Stimulated activated CD4-positive, alpha-beta T cell treated with anti-CD3 and anti-CD28 coated beads, TNF-alpha, amount 100 ng/mL, for 48 hours (primary cell): ENCODE measurements at regions not wholly inside any gene's neighbourhood (a gene's known extent, or its start where the extent isn't known, plus 50 kb on each side); places are given as distances from the start of the nearest gene placed in this dataset.

Experiments used
- DNase-seq, 3 donors: peaks; one replicate each; pipeline ENCODE4 v3.0.0-alpha.2; 2020; ENCODE audit warnings: low read depth in 3 of 3

DNA sequence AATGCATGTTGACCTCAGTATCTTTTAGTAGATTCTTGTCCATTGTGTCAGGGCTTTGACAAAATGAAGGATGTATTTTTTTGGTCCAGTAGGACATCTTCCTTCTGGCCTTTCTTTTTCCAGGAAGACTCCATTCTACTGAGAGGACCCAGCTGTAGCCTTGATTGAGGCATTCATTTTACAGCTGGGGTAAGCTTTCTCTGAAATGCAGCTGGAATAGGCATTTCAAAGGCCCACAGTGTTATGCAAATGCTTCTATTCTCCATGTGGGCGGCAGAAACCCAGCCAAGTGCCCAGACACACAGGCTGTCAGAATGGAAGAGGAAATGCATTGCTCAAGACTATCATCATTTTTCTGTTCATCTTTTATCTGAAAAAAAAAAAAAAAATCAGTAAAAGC is 629.0 kb upstream of the CDH8 start:
- DNase-seq, result no peak

DNA sequence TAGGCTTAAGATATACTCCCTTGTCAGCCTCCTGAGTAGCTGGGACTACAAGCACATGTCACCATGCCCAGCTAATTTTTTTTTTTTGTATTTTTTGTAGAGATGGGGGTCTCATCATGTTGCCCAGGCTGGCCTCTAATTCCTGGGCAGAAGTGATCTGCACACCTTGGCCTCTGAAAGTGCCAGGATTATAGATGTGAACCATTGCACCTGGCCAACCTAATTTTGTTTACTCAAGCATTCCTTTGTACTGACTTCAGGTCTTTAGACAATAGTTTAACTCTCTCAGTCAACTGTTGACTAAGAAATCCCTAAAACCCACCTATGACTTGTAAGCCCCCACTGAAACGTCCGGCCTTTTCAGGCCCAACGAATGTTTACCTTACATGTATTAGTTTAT is 628.3 kb upstream of the CDH8 start:
- DNase-seq, result no peak

DNA sequence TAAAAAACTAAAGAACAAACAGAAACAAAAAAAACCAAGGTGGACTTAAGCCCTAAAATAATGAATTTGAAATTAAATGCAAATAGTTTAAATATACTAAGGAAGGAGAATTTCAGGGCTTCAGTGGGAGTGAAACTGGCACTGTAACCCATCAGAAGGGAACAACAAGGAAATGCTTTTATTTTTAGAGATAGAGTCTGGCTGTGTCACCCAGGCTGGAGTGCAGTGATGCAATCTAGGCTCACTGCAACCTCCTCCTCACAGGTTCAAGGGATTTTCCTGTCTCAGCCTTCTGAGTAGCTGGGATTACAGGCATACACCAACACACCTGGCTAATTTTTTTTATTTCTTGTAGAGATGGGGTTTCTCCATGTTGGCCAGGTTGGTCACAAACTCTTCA is 625.2 kb upstream of the CDH8 start:
- DNase-seq, result no peak

DNA sequence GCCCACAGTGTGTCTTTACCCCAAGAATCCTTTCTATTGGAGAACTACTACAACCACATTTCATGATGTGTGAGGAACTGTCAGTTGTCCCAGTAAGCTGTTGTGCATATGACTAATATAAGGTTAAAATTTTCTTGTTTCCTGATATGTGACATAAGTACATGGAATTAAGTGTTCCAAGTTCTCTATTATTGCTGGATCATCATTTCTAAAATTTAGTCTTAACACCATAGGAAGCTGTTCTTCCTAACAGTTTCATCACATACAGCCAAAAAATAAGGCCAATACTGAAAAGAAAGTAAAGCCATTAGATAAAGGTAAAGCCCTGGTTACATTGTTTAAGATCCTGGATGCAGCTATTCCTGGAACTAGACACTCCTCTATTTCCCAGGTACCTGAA is 620.9 kb upstream of the CDH8 start:
- no peak for DNase-seq

DNA sequence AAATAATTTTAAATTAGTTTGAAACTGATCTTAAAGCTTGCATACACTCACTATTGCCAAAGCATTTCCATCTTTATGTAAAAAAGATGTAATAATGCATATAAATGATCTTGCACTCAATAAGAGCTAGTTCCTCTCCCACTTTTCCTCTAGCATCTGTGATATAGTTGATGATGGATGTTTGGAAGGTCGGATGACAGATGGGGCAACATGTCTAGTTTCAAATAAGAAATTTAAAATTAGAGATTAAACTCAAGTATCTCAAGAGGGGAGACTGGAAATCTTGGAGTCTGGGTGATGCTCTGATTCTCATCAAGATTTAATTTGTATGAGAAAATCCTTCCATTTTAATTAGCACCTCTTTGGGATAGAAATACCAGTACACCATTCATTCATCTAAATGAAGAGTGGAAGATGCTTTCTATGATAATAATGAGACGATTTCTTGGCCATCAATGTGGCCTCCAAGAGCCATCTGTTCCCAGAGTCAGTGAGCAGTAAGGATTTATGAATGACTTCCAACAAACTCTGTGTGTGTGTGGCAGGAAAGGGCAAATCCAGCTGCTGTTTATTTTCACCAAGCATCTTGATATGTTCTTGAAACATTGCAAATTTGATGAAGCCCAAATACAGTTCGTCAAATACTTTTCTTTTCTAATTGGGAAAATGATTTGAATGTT is 616.3 kb upstream of the CDH8 start:
- DNase-seq, result no peak

DNA sequence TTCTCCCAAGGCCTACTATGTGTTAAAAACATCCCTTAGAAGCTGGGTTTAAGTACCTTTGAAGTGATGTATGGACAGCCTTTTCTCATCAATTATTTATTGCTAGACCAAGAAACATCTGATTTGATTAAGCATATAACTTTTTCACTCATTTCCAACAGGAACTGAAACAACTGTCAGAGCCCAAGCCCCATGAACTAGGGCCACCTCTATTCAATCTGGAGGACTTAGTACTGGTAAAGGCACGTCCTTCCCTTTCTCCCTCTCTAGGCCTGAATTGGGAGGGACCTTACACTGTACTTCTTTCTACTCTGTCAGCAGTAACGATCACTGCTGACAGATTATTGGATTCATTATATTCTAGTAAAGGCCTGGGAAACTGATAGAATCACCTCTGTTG is 612.0 kb upstream of the CDH8 start:
- no peak for DNase-seq

DNA sequence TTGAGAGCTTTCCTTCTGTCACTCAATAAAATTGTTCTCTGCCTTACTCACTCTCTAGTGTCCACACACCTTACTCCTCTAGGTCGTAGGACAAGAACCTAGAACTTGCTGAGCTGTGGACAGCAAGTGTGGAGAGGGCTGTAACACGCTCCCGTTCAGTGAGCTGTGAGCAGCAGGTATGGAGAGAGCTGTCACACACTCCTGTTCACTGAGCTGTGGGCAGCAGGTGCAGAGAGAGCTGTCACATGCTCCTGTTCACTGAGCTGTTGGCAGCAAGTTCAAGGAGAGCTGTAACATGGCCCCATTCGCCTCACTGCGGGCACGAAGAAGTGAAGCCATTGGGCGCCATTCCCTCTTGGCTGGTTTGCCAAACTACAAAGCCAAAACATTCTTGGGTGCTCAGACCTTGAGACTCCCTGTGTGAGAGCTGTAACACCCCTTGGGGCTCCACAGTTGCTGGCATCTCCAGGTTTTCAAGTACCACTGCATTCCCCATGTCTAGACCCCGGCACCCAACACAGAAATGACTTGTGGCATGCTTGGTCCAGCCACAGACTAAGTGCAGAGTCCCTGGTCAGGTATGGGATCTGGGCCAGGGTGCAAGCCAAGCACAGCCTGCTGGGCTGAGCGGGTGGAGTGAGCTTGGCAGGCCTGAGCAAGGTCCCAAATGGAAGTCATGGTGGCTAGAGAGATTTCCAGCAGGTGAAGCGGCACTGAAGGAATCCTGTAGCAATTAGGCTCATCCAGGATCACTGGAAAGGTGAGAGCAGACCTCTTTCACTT is 608.0 kb upstream of the CDH8 start:
- DNase-seq, result no peak

DNA sequence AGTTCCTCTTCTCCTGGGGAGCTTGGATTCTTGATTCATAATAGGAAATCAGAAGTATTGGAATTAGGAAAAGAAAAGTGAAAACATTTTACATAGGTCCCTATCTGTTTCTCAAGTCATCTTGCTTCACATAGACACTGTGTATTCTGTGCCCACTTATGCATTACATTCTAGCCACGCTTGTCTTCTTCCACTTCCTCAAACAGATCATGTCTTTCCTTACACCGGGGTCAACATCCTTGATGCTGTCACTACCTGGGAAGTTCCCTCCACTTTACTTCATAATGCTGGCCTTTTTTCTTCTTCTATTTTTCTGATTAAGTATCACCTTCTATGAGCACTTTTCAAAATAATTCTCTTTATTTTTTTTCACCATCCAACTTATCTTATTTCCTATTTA is 606.4 kb upstream of the CDH8 start:
- no peak for DNase-seq

DNA sequence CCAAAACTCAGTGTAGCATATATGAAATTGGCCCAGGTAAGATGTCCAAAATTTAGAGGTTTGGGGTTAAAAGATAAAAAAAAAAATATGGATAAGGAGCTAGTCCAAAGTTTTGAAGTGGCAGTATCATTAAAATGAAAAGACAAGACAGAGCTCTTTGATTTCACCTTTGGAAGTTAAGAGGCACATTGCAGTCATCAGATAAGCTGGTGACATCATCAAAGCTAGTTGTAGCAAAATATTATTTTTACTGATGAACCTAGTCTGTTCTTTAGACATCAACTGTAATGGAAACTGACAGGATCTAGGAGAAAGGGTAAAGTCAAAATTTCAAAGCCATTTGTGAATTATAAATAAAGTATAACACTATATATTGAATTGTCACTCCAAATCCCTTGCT is 603.7 kb upstream of the CDH8 start:
- DNase-seq, result no peak

DNA sequence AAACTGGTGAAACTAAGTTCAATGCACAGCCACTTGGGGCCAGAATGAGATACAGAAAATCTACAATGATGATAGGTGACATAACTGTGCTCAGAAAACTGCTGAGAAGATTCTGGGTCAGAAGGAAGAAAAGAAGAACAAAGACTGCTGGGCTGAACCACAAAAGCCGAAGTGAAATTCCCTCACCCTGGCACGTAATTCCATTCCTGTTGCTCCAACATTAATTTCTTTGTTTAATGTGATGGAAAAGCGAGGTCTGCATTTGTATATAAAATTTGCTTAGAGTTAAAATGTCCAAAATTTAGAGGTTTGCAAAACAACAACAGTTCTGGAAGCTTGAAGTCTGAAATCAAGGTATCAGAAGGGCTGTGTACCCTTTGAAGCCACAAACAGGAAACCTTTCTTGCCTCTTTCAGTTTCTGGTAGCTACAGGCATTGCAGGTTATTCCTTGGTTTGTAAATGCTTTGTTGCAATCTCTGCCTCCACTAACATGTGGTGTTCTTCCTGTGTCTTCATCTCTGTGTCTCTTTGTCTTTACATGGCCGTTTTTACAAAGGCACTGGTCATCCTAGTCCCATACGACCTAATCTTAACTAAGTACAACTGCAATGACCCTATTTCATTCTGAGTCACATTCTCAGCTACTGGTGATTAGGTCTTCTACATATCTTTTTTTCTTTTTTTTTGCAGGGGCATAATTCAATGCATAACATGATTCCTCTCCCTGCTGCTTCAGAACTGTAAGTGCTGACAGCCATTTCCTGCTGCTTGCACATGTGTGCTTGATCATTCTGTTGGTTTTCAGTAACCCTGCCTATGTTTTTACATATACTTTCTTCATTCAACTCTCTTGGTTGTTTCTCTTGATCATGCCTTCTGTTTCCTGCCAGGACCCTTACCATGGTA is 603.0 kb upstream of the CDH8 start:
- DNase-seq, result no peak

DNA sequence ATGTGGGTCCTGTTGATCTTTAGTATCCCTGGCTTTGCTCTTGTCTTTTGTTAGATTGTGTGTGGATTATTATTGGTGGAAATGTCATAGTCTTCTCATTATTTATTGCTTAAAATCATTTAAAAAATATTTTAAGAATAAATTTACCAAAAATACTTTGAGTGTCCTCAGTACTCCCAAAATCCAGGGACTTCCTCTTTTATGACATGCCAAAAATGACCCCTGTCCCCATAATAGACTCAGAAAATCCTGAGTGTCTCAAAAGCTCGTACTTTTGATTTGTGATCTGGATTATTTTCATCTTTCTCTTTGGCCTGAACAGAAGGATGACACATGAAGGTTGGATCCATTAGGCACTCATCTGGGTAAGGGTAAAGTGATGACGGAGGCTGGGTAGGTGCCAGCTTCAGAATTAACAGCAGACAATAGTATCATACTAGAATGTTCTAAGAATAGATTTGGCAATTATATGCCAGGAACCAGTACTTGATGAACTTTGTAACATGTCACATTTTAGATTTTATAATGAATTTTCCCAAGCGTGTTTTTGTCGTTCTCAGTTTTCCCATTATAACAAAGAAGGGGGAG is 602.2 kb upstream of the CDH8 start:
- DNase-seq, result no peak

DNA sequence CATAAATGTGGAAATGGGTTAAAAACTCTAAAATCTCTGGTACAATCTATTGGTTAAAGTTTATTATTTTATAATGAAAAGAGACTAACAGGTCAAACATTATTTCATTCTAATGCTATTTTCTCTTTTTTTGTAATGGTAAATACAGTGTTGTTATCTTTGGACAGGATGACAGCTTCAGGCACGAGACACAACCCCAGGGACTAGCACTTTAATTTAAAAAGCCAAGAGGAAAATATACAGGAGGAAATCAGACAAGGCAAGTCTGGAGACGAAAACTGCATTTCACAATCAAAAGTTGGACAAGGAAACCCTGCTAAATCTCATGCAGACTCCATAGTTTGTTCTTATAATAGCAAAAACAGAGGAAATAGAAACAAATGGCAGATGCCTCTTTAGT is 589.1 kb upstream of the CDH8 start:
- no peak for DNase-seq

DNA sequence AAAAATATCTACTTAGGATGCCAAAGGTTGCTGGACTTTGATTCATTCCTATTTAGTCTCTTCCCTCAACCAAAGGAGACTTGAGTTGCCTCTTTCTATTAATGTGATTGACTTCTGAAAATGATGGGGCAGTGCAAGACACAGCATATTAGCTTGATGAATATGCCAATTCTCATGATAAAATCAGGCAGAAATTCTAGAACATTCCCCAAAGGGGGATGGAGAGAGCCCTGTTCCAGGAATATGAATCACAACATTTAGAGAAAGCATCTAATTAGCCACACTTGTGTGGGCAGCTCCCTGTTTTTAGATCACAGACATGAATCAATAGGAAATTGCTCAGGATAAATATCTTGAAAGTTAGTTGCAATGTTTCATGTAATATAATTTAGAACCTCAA is 584.0 kb upstream of the CDH8 start:
- no peak for DNase-seq

DNA sequence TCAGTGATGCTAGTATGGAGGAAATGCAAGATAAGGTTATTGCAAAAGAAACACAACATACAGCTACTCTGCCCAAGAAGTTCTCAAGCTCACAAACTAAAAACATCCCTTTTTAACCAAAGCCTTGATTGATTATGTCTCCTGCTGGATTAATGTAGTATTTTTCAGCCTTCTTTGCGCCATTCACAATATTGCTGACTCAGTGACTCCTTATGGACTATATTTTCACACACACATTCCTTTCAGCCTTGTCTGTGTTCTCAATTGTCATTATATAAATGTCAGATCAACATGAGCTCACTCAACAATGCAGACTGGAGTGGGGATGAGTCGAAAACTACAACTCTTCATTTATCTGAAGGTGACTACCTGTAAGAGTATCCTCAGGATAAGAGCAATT is 579.3 kb upstream of the CDH8 start:
- DNase-seq, result no peak

DNA sequence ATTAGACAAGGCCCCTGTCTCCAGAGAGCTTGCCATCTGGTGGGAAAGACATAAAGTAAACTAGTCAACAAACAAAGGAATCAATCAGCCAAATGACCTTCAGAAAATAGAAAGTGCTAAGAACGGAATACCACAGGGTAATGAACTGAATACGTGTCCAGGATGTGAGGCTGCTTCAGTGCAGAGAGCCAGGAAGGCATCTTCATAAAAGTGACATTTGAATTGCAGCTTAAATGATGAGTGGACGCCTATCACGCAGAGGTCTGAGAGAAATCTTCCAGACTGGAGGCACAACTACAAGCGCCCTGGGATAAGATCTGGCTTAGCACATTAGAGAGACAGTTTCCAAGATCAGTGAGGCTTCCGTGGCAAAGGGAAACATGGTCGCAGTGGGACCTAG is 574.1 kb upstream of the CDH8 start:
- no peak for DNase-seq

DNA sequence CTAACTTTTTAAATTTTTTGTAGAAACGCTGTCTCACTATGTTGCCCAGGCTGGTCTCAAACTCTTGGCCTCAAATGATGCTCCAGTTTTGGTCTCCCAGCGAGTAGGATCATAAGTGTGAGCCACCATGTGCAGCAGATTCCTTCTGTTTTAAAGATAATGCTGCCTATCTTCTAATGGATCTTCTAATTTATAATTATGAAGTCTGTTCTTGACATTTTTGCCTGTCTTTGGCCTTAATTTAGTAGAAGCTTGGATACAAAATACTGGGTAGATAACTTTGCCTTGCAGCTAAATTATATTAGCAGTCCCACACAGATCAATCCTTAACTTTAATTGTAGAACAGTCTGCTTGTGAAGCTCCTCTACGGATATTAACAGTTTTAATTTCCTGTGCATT is 566.6 kb upstream of the CDH8 start:
- no peak for DNase-seq

DNA sequence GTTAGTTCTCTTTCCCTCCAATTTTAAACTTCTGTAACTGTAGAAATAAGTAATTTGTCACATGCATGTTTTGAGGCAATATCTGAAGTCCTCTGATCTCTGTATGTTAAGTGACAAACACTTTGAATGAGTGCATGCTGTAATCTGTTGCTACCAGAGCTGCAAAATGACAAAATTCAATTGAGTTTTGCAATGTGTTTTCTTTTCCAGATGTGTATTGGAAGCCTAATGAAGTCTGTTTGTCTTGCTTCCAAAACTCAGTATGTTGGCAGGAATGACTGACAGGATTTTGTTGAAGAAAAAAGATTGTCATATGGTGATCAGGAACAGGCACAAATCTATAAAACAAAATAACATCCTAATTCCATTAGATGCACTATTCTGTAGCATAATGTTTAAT is 561.6 kb upstream of the CDH8 start:
- DNase-seq, result no peak

DNA sequence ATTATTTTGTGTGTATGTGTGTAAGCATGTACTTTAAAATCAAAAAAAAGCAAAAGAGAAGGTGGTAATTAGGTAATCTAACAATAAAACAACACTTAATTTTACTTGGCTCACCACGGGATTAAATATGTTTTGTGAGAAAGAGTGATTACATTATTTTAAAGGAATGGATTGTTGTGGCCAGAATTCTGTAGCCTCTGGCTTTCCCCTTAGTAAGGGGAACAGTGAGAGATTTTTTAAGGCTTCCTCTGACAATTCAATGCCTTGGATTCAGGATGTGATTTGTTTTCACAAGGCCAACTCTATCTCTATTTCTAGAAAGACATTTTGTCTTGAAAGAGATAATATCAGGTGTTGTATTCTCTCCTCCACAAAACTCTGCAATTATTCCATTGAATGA is 560.3 kb upstream of the CDH8 start:
- no peak for DNase-seq

DNA sequence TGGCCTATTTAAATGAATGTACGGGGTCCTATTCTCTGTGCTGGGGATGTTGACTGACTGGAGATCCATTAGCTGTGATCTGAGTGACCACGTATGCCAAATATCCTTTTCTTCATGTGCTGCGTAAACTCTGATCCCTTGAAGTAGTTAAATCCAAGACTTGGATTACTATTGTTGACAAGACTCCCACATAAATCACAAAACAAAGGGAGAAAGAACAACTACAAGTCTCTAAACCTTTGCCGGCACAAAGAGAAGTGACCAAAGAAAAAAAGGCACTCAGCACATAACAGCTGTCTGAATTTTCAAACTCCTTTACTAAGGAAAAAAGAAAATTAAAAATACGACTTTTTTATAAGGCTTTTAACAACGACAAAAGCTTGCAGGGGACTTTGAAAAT is 559.9 kb upstream of the CDH8 start:
- no peak for DNase-seq

DNA sequence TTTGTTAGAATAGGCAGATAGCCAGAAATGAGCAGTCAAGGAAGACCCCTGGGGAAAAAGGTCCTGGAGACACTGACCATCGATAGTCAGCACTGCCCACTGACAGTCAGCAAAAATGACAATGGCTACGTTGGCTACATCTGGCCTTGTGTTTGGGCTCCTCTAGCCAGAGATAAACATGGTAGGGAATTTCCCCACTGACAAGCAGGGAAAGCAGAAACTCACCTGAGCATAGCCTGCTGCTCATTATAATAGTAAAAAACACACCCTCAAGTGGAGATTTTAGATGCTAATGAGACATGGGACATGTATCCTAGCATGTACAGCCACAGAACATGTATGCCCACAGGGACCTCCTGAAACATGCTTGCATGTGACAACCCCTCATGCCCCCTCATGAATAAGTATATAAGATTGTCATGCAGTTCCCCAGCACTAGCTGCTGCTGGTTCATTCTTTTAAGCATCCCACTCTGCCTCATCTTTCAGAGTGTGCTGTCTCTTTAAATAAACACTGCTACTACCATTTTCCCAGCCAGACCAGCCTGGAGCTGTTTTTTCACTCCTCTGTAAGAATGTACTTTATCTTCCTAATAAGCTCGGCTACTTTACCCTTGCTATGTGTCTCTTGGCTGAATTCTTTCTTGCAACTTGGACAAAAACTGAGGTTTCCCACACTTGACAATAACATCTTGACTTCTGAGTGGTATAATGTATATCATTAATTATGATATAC is 550.1 kb upstream of the CDH8 start:
- DNase-seq, result no peak

DNA sequence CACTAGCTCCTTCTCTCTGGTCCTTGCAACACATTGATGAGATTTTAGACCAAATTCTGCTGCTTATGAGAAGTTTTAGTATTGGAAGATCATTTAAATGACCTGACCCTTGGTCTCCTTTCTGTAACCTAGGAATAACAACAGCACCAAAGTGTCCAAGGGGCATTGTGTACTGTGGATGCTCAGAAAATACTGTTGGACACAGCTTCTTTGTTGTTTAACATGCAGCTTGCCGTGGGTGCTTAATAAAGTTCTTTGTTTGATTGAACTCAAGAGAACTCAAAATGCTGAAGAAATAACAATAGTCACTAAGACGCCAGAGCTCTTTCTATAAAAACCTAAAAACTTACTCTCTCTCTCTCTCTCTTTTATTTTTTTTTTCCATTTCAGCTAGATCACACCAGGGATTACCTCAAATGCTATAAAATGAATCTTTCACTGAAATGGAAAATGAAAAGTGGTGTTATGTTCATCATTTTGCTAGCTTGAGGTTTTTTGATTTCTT is 548.9 kb upstream of the CDH8 start:
- no peak for DNase-seq
